DND-41 (cell line): ENCODE measurements at regions not wholly inside any gene's neighbourhood (a gene's known extent, or its start where the extent isn't known, plus 50 kb on each side); places are given as distances from the start of the nearest gene placed in this dataset.

Source experiments
- CTCF ChIP-seq: IDR thresholded peaks from 2 replicates; pipeline ENCODE4 v1.5.1; 2012; ENCODE audit warnings: borderline replicate concordance, low read length, moderate library complexity, mild to moderate bottlenecking; ENCODE audit not compliant: poor library complexity, severe bottlenecking; ENCODE audit errors: extremely low read depth
- EZH2 ChIP-seq: IDR thresholded peaks from 3 replicates; pipeline ENCODE4 v1.6.1; 2012; ENCODE audit warnings: borderline replicate concordance, low read depth, mild to moderate bottlenecking, moderate library complexity, low read length, inconsistent platforms; ENCODE audit not compliant: severe bottlenecking

GRCh38 chr14:76597387-76597786, 163.9 kb upstream of the VASH1 start:
- TF ChIP-seq CTCF (no peak), EZH2 (no peak)
